IPS DF 4.7 (cell line): ENCODE measurements at regions not wholly inside any gene's neighbourhood (a gene's known extent, or its start where the extent isn't known, plus 50 kb on each side); places are given as distances from the start of the nearest gene placed in this dataset.

Experiments used
- DNase-seq: peaks from one replicate; pipeline ENCODE4 v3.0.0-alpha.2; 2013; ENCODE audit warnings: low spot score; ENCODE audit errors: extremely low read depth

- DNase-seq, result no peak
Observed at GRCh38 chr10:94281654-94282053, 81.1 kb downstream of the NOC3L start.

- no peak for DNase-seq
Observed at GRCh38 chr10:94282369-94282768, 80.4 kb downstream of the NOC3L start.
